ENCODE measurements at regions not wholly inside any gene's neighbourhood (a gene's known extent, or its start where the extent isn't known, plus 50 kb on each side); places are given as distances from the start of the nearest gene placed in this dataset.

GRCh38 chr15:37261685-37262084, 161.3 kb upstream of the MEIS2 start:
- DNase-seq, result no peak

- no peak for DNase-seq
Observed at GRCh38 chr15:37262922-37263608, 162.7 kb upstream of the MEIS2 start.

- DNase-seq, result no peak
Observed at GRCh38 chr15:37289109-37289765, 188.9 kb upstream of the MEIS2 start.

- DNase-seq, result no peak
Observed at GRCh38 chr15:37291920-37292319, 191.6 kb upstream of the MEIS2 start.

GRCh38 chr15:37298271-37298670, 197.9 kb upstream of the MEIS2 start:
- DNase-seq, result no peak

- DNase-seq, result no peak
Observed at GRCh38 chr15:37339437-37339836, 239.1 kb upstream of the MEIS2 start.

GRCh38 chr15:37339856-37340255, 239.5 kb upstream of the MEIS2 start:
- DNase-seq, result no peak

- no peak for DNase-seq
Observed at GRCh38 chr15:37340438-37340837, 240.1 kb upstream of the MEIS2 start.

- DNase-seq, result no peak
Observed at GRCh38 chr15:37359101-37359892, 258.9 kb upstream of the MEIS2 start.

GRCh38 chr15:37359893-37360290, 259.5 kb upstream of the MEIS2 start:
- DNase-seq, result no peak

- no peak for DNase-seq
Observed at GRCh38 chr15:37360724-37361123, 260.4 kb upstream of the MEIS2 start.

- DNase-seq, result no peak
Observed at GRCh38 chr15:37361621-37362020, 261.3 kb upstream of the MEIS2 start.

- no peak for DNase-seq
Observed at GRCh38 chr15:37362414-37362813, 262.1 kb upstream of the MEIS2 start.

- no peak for DNase-seq
Observed at GRCh38 chr15:37368961-37369360, 268.6 kb upstream of the MEIS2 start.

GRCh38 chr15:37370941-37371340, 270.6 kb upstream of the MEIS2 start:
- no peak for DNase-seq

GRCh38 chr15:37372064-37372463, 271.7 kb upstream of the MEIS2 start:
- DNase-seq, result no peak

GRCh38 chr15:37375519-37375918, 275.2 kb upstream of the MEIS2 start:
- DNase-seq, result no peak

- DNase-seq, result no peak
Observed at GRCh38 chr15:37377428-37377827, 277.1 kb upstream of the MEIS2 start.

- no peak for DNase-seq
Observed at GRCh38 chr15:37394402-37395099, 294.2 kb upstream of the MEIS2 start.

- no peak for DNase-seq
Observed at GRCh38 chr15:37395100-37395468, 294.7 kb upstream of the MEIS2 start.

- DNase-seq, result no peak
Observed at GRCh38 chr15:37397266-37398022, 297.1 kb upstream of the MEIS2 start.

GRCh38 chr15:37416103-37416502, 315.8 kb upstream of the MEIS2 start:
- no peak for DNase-seq

- no peak for DNase-seq
Observed at GRCh38 chr15:37425541-37425940, 325.2 kb upstream of the MEIS2 start.
